Chondrocyte (in vitro differentiated cells): ENCODE measurements at regions not wholly inside any gene's neighbourhood (a gene's known extent, or its start where the extent isn't known, plus 50 kb on each side); places are given as distances from the start of the nearest gene placed in this dataset.

Experiments
- DNase-seq: peaks from one replicate; pipeline ENCODE4 v3.0.0; 2021; ENCODE audit warnings: mixed read lengths, low spot score
- H3K27ac Mint-ChIP-seq: one replicate; pipeline ENCODE4 v1.8.0; 2021; ENCODE audit warnings: mild to moderate bottlenecking, moderate library complexity, mixed read lengths; ENCODE audit not compliant: unreplicated experiment
- H3K27me3 Mint-ChIP-seq: 2 replicates; pipeline ENCODE4 v1.8.0; 2021; ENCODE audit warnings: low read depth, mixed read lengths
- H3K36me3 Mint-ChIP-seq: 2 replicates; pipeline ENCODE4 v1.8.0; 2021; ENCODE audit warnings: low read depth, mixed read lengths
- H3K4me1 Mint-ChIP-seq: 2 replicates; pipeline ENCODE4 v1.8.0; 2021; ENCODE audit warnings: low read depth, mild to moderate bottlenecking, mixed read lengths
- H3K4me3 Mint-ChIP-seq: one replicate; pipeline ENCODE4 v1.8.0; 2021; ENCODE audit warnings: mild to moderate bottlenecking, moderate library complexity, mixed read lengths; ENCODE audit not compliant: unreplicated experiment
- H3K9me3 Mint-ChIP-seq: 2 replicates; pipeline ENCODE4 v1.8.0; 2021; ENCODE audit warnings: low read depth, mixed read lengths
- CTCF ChIP-seq: fragments of 200-600 bp; sonication (generic); IDR thresholded peaks from 2 replicates; pipeline ENCODE4 v1.5.0; 2021; ENCODE audit warnings: antibody characterized with exemption, mild to moderate bottlenecking, moderate library complexity

DNA sequence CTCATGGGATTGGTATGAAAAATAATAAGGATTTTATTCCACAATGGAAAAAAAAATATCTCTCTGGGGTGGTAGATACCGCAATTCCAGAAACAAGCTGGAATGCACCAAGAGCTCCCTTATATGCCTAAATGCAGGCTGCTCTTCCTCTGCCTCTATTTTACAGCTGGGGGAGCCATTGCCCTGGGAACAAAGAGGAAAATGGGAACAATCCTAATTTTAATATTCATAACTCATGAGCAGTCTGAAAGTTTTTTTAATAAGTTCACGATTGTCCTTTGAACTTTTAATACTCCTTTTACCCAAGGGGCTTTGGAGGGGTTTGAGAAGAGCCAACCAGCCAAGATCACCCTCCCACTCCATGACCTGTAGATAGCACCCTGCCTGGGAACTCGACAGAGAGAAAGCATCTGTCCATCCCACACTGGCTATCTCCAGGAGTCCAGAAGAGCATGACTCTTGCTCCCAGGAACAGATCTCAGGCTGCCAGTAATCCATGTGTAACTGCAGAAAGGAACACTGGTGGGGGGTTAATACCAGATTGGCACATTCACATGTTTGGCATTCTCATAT lies 74.7 kb downstream of the CD83 start:
- Mint-ChIP-seq H3K27me3 (peaks cover 11% of the 10 kb centered on the region), H3K9me3 (no peaks in the 10 kb centered on the region), H3K4me1 (peaks cover 24% of the 10 kb centered on the region), H3K4me3 (no peak overlapping the region), H3K27ac (no peak overlapping the region), H3K36me3 (no peaks in the 10 kb centered on the region)
- peak; percentile 72 for TF ChIP-seq CTCF
- DNase-seq: no peak

DNA sequence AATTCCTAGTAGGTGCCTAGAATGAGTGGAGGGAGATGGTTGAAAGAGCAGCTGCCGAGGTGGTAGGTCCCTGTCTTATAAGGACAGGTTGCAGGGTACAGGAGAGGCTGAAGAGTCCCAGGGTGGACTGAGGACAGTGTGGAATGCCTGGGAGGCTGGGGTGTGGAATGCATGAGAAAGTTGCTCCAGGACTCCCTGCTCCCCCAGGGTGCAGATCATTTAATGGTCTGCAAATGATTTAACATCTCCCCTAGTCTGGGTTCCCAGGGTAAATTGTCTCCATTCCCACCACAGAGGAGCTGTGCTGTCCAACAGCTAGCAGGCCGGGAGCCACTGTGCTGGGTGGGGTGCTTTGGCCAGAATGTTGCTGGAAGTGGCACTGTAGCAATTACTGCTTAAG lies 76.0 kb downstream of the CD83 start:
- Mint-ChIP-seq H3K27ac (no peak overlapping the region), H3K9me3 (no peaks in the 10 kb centered on the region), H3K4me3 (no peak overlapping the region), H3K27me3 (peaks cover 11% of the 10 kb centered on the region), H3K36me3 (no peaks in the 10 kb centered on the region), H3K4me1 (peaks cover 25% of the 10 kb centered on the region)
- no peak for TF ChIP-seq CTCF
- DNase-seq: no peak

DNA sequence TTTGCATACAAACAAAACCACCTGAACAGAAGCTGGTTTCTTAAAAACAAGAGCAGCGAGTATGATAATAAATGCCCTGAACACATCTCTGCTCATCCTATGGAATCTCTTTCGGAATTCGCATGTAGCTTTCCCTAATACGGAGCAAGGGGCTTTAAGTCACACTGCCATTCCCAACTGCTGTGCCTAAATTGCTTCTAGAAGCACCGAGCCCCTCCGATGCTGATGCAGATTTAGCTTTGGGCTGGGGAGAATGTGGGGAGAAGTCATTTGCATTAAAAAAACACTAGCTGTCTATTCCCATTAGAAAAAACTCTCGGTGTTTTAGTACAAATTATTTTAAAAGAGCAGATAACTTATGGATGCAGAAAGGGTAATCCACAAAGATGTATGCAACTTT lies 76.9 kb downstream of the CD83 start:
- DNase-seq: no peak
- Mint-ChIP-seq H3K27ac (no peak overlapping the region), H3K27me3 (peaks cover 9% of the 10 kb centered on the region), H3K4me3 (no peak overlapping the region), H3K4me1 (peaks cover 25% of the 10 kb centered on the region), H3K36me3 (no peaks in the 10 kb centered on the region), H3K9me3 (no peaks in the 10 kb centered on the region)
- no peak for TF ChIP-seq CTCF

- no peak overlapping the region for H3K27ac Mint-ChIP-seq
- H3K27me3 Mint-ChIP-seq: peaks cover 7% of the 10 kb centered on the region
- H3K4me3 Mint-ChIP-seq: no peak overlapping the region
- DNase-seq: no peak
- H3K4me1 Mint-ChIP-seq: peaks cover 25% of the 10 kb centered on the region
- peaks cover 2% of the 10 kb centered on the region for H3K9me3 Mint-ChIP-seq
- TF ChIP-seq CTCF: no peak
- H3K36me3 Mint-ChIP-seq: no peaks in the 10 kb centered on the region
Measured at GRCh38 chr6:14194976-14195375, 77.4 kb downstream of the CD83 start.

DNA sequence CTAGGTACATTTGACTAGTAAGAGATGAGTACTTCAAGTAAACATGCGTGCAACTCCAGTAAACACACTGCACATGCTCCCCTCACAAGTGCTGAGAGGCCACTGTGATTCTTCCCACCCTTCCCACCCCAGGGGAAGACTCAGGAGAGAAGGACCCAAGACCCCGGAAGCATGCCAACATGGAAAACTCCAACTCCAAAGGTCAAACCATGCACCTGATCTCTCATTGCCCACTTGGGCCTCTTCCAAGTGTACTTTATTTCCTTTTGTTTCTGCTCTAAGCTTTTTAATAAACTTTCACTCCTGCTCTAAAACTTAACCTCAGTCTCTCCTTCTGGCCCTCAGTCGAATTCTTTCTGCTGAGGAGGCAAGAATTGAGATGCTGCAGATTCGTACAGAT lies 78.5 kb downstream of the CD83 start:
- Mint-ChIP-seq H3K9me3 (peaks cover 6% of the 10 kb centered on the region), H3K27me3 (peaks cover 7% of the 10 kb centered on the region), H3K27ac (no peak overlapping the region), H3K36me3 (no peaks in the 10 kb centered on the region), H3K4me1 (peaks cover 21% of the 10 kb centered on the region), H3K4me3 (no peak overlapping the region)
- DNase-seq: no peak
- no peak for TF ChIP-seq CTCF
